ENCODE measurements at regions not wholly inside any gene's neighbourhood (a gene's known extent, or its start where the extent isn't known, plus 50 kb on each side); places are given as distances from the start of the nearest gene placed in this dataset.

- DNase-seq: no peak
Observed at GRCh38 chr3:166187237-166187636, 350.0 kb upstream of the BCHE start.

- no peak for DNase-seq
Observed at GRCh38 chr3:166186003-166186402, 348.8 kb upstream of the BCHE start.

- DNase-seq: no peak
Observed at GRCh38 chr3:166177130-166177529, 339.9 kb upstream of the BCHE start.

GRCh38 chr3:166171695-166172094 is 334.5 kb upstream of the BCHE start:
- no peak for DNase-seq

GRCh38 chr3:166169681-166170080 is 332.5 kb upstream of the BCHE start:
- no peak for DNase-seq

- DNase-seq: no peak
Observed at GRCh38 chr3:166127969-166128368, 290.7 kb upstream of the BCHE start.

- DNase-seq: no peak
Observed at GRCh38 chr3:166125179-166125578, 288.0 kb upstream of the BCHE start.

- no peak for DNase-seq
Observed at GRCh38 chr3:166123576-166123975, 286.4 kb upstream of the BCHE start.

GRCh38 chr3:166123088-166123487 is 285.9 kb upstream of the BCHE start:
- no peak for DNase-seq

GRCh38 chr3:166118049-166118448 is 280.8 kb upstream of the BCHE start:
- DNase-seq: no peak

GRCh38 chr3:166114448-166114847 is 277.2 kb upstream of the BCHE start:
- DNase-seq: no peak

- no peak for DNase-seq
Observed at GRCh38 chr3:166111562-166111961, 274.3 kb upstream of the BCHE start.

- no peak for DNase-seq
Observed at GRCh38 chr3:166110102-166110501, 272.9 kb upstream of the BCHE start.

- no peak for DNase-seq
Observed at GRCh38 chr3:166104938-166105337, 267.7 kb upstream of the BCHE start.

GRCh38 chr3:166100730-166101129 is 263.5 kb upstream of the BCHE start:
- DNase-seq: no peak

GRCh38 chr3:166089575-166089974 is 252.4 kb upstream of the BCHE start:
- DNase-seq: no peak

- no peak for DNase-seq
Observed at GRCh38 chr3:166085164-166085856, 248.1 kb upstream of the BCHE start.

GRCh38 chr3:166080096-166080495 is 242.9 kb upstream of the BCHE start:
- no peak for DNase-seq

- DNase-seq: no peak
Observed at GRCh38 chr3:166071831-166072230, 234.6 kb upstream of the BCHE start.

- DNase-seq: no peak
Observed at GRCh38 chr3:166064476-166064875, 227.3 kb upstream of the BCHE start.

- DNase-seq: peak; percentile 11 to 13
Observed at GRCh38 chr3:166060789-166061479, 223.7 kb upstream of the BCHE start.

- DNase-seq: no peak
Observed at GRCh38 chr3:166052440-166052839, 215.2 kb upstream of the BCHE start.

GRCh38 chr3:166029507-166029906 is 192.3 kb upstream of the BCHE start:
- DNase-seq: no peak

- peak; percentile 17 to 43 for DNase-seq
Observed at GRCh38 chr3:166013073-166013679, 176.0 kb upstream of the BCHE start.
